C4-2B (cell line): ENCODE measurements at regions not wholly inside any gene's neighbourhood (a gene's known extent, or its start where the extent isn't known, plus 50 kb on each side); places are given as distances from the start of the nearest gene placed in this dataset.

Experiments used
- ZFX ChIP-seq: fragments of 450-650 bp; IDR thresholded peaks from 2 replicates; pipeline ENCODE4 v1.6.1; 2017
- TF ChIP-seq, protein P1 (sequence below): fragments of 450-650 bp; conservative IDR thresholded peaks from 2 replicates; pipeline ENCODE4 v1.5.1; 2017; ENCODE audit warnings: mild to moderate bottlenecking

DNA sequence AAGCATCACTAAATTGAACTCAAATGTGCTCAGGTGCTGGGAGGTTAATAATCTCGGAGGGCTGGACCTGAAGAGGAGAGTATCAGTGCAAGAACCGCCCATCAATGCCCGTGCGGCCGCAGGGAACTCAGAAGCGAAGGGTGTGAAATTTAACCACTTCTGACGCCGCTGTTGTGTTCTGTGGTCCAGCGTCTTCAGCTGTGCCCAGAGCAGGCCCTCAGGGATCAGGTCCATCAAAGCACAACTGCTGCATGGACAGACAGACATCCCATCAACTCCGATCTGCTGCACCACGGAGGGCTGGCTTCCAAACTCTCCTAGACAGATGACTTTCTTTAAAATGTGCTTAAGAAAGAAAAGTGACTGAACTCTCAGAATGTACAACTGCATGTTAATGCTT lies 144.9 kb upstream of the TCERG1L start:
- TF ChIP-seq, protein P1, sequence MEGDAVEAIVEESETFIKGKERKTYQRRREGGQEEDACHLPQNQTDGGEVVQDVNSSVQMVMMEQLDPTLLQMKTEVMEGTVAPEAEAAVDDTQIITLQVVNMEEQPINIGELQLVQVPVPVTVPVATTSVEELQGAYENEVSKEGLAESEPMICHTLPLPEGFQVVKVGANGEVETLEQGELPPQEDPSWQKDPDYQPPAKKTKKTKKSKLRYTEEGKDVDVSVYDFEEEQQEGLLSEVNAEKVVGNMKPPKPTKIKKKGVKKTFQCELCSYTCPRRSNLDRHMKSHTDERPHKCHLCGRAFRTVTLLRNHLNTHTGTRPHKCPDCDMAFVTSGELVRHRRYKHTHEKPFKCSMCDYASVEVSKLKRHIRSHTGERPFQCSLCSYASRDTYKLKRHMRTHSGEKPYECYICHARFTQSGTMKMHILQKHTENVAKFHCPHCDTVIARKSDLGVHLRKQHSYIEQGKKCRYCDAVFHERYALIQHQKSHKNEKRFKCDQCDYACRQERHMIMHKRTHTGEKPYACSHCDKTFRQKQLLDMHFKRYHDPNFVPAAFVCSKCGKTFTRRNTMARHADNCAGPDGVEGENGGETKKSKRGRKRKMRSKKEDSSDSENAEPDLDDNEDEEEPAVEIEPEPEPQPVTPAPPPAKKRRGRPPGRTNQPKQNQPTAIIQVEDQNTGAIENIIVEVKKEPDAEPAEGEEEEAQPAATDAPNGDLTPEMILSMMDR: no peak
- TF ChIP-seq ZFX: no peak
